HCT116 (cell line): ENCODE measurements at regions not wholly inside any gene's neighbourhood (a gene's known extent, or its start where the extent isn't known, plus 50 kb on each side); places are given as distances from the start of the nearest gene placed in this dataset.

ENCODE experiments used
- ATAC-seq: fragments of 200-7000 bp; cut with Tn5 transposase; 2 replicates; pipeline ENCODE4 v1.9.1; 2020; ENCODE audit warnings: mild to moderate bottlenecking, moderate library complexity
- BruUV-seq: library from RNA; stranded (reverse); fragments of 400-500 nt; replicated peaks from 2 replicates; lab custom pipeline; 2021; lab: Mats Ljungman, UMichigan
- CTCF ChIA-PET: fragments of 300-600 bp; sonication (Branson Sonifier 250); formaldehyde crosslinking; loops from one replicate; lab custom pipeline; 2021; ENCODE audit warnings: antibody characterized with exemption; lab: Charles Lee
- POLR2A ChIA-PET: fragments of 300-600, 350-600 bp; sonication (Branson Sonifier 250); formaldehyde crosslinking; loops from one replicate; lab custom pipeline; 2021; ENCODE audit warnings: antibody characterized with exemption; lab: Charles Lee
- RAD21 ChIA-PET, 2 experiments: fragments of 300-600 bp; sonication (Branson Sonifier 250); formaldehyde crosslinking; loops; one replicate each; lab custom pipeline; 2023; ENCODE audit warnings: low total read pairs in 2 of 2; ENCODE audit not compliant: uncharacterized antibody in 2 of 2, unreplicated experiment in 2 of 2, low non-redundant PET in 1 of 2; lab: Charles Lee
- DNase-seq: peaks from one replicate; pipeline ENCODE4 v3.0.0-alpha.2; 2010; ENCODE audit warnings: low read depth, low spot score
- H2AFZ ChIP-seq: fragments of 200-600 bp; shearing (Covaris generic), sonication (generic); 2 replicates; pipeline ENCODE4 v1.6.1; 2017; ENCODE audit warnings: low read depth, mixed run types, mixed read lengths, antibody characterized with exemption, low read length; ENCODE audit not compliant: poor library complexity, severe bottlenecking
- H3K27ac ChIP-seq: 2 replicates; pipeline ENCODE4 v1.5.1; 2012; ENCODE audit warnings: low read depth, low read length
- H3K27me3 ChIP-seq: fragments of 200-600 bp; sonication (generic); 2 replicates; pipeline ENCODE4 v1.6.1; 2016; ENCODE audit warnings: mixed run types, low read length, mixed read lengths; ENCODE audit not compliant: insufficient read depth
- H3K36me3 ChIP-seq, 2 experiments: fragments of 200-500 bp in 1 of 2; fragments of 200-600 bp in 1 of 2; sonication (Bioruptor generic) in 1 of 2; sonication (generic) in 1 of 2; 2 replicates each; pipeline versions ENCODE4 v1.5.1 to v1.6.1; 2014 to 2016; ENCODE audit warnings: low read length in 2 of 2, inconsistent platforms in 1 of 2, mixed read lengths in 1 of 2, mixed run types in 1 of 2; ENCODE audit not compliant: insufficient read depth in 2 of 2, control insufficient read depth in 1 of 2
- H3K4me1 ChIP-seq, 2 experiments: fragments of 200-600 bp in 1 of 2; sonication (generic) in 1 of 2; 2 replicates each; pipeline versions ENCODE4 v1.5.1 to v1.6.1; 2012 to 2017; ENCODE audit warnings: low read length in 2 of 2, inconsistent platforms in 1 of 2, mild to moderate bottlenecking in 1 of 2, mixed read lengths in 1 of 2, mixed run types in 1 of 2, moderate library complexity in 1 of 2; ENCODE audit not compliant: insufficient read depth in 2 of 2, control insufficient read depth in 1 of 2
- H3K4me2 ChIP-seq: fragments of 200-600 bp; sonication (generic); 2 replicates; pipeline ENCODE4 v1.6.1; 2017; ENCODE audit warnings: mixed run types, low read length, mixed read lengths
- H3K4me3 ChIP-seq, 2 experiments: fragments of 200-600 bp in 1 of 2; sonication (generic) in 1 of 2; replicated peaks in 1 of 2; 2 replicates each; pipeline ENCODE4 v1.5.1; 2011 to 2016; ENCODE audit warnings: low read length in 2 of 2, control low read depth in 1 of 2, low read depth in 1 of 2, mild to moderate bottlenecking in 1 of 2, mixed read lengths in 1 of 2, mixed run types in 1 of 2
- H3K79me2 ChIP-seq: fragments of 200-600 bp; sonication (generic); 2 replicates; pipeline ENCODE4 v1.6.1; 2017; ENCODE audit warnings: mild to moderate bottlenecking, mixed run types, low read length, moderate library complexity, mixed read lengths; ENCODE audit not compliant: insufficient read depth
- H3K9ac ChIP-seq: fragments of 200-600 bp; sonication (generic); 2 replicates; pipeline ENCODE4 v1.6.1; 2016; ENCODE audit warnings: low read length, mixed read lengths
- H3K9me2 ChIP-seq: fragments of 200-600 bp; sonication (generic), shearing (Covaris generic); 2 replicates; pipeline ENCODE4 v1.6.1; 2017; ENCODE audit warnings: mixed run types, mild to moderate bottlenecking, moderate library complexity; ENCODE audit not compliant: insufficient read depth
- H3K9me3 ChIP-seq, 2 experiments: fragments of 200-500 bp in 1 of 2; fragments of 200-600 bp in 1 of 2; sonication (Bioruptor generic) in 1 of 2; sonication (generic) in 1 of 2; 2 replicates each; pipeline ENCODE4 v1.6.1; 2014 to 2017; ENCODE audit warnings: low read length in 2 of 2, mixed read lengths in 2 of 2, inconsistent platforms in 1 of 2, low read depth in 1 of 2, mild to moderate bottlenecking in 1 of 2, mixed run types in 1 of 2, moderate library complexity in 1 of 2; ENCODE audit not compliant: control insufficient read depth in 1 of 2, insufficient read depth in 1 of 2
- H4K20me1 ChIP-seq: fragments of 200-600 bp; sonication (generic), shearing (Covaris generic); 2 replicates; pipeline ENCODE4 v1.6.1; 2017; ENCODE audit warnings: mixed run types, mild to moderate bottlenecking, moderate library complexity; ENCODE audit not compliant: insufficient read depth
- ATF3 ChIP-seq: IDR thresholded peaks from 2 replicates; pipeline ENCODE4 v1.6.1; 2012
- CBX3 ChIP-seq: IDR thresholded peaks from 2 replicates; pipeline ENCODE4 v1.6.1; 2012; ENCODE audit warnings: low read depth
- EGR1 ChIP-seq: IDR thresholded peaks from 2 replicates; pipeline ENCODE4 v1.6.1; 2012; ENCODE audit warnings: low read depth
- ELF1 ChIP-seq: IDR thresholded peaks from 2 replicates; pipeline ENCODE4 v1.6.1; 2012; ENCODE audit warnings: low read depth, borderline replicate concordance
- EZH2 ChIP-seq: fragments of 200-600 bp; sonication (generic); IDR thresholded peaks from 2 replicates; pipeline ENCODE4 v1.6.1; 2017; ENCODE audit warnings: antibody characterized with exemption, mixed run types
- JUND ChIP-seq: IDR thresholded peaks from 2 replicates; pipeline ENCODE4 v1.6.1; 2012
- POLR2A ChIP-seq: IDR thresholded peaks from 2 replicates; pipeline ENCODE4 v1.7.0; 2011; ENCODE audit warnings: borderline replicate concordance; ENCODE audit not compliant: insufficient read depth, insufficient read length; ENCODE audit errors: extremely low read depth
- POLR2AphosphoS5 ChIP-seq: IDR thresholded peaks from 2 replicates; pipeline ENCODE4 v1.6.1; 2011; ENCODE audit warnings: mild to moderate bottlenecking, low read depth, low read length, moderate library complexity
- REST ChIP-seq: IDR thresholded peaks from 2 replicates; pipeline ENCODE4 v1.6.1; 2012; ENCODE audit warnings: low read depth
- SP1 ChIP-seq: IDR thresholded peaks from 2 replicates; pipeline ENCODE4 v1.6.1; 2012; ENCODE audit warnings: low read depth
- ZBTB33 ChIP-seq: IDR thresholded peaks from 2 replicates; pipeline ENCODE4 v1.6.1; 2011; ENCODE audit warnings: mild to moderate bottlenecking, low read length, moderate library complexity; ENCODE audit not compliant: insufficient replicate concordance; ENCODE audit errors: extremely low read depth
- ZNF274 ChIP-seq: fragments of 200-500 bp; sonication (Bioruptor generic); IDR thresholded peaks from 2 replicates; pipeline ENCODE4 v1.6.1; 2014; ENCODE audit warnings: mild to moderate bottlenecking, low read depth, low read length, inconsistent platforms
- intact Hi-C: fragments of 100-400 bp; cut with micrococcal nuclease; formaldehyde crosslinking; loops from 2 replicates; pipeline ENCODE4 v1.10.0; 2022

GRCh38 chr7:156585926-156586325 lies 54.6 kb upstream of the RNF32 start:
- no peaks in the 10 kb centered on the region for H3K27me3 ChIP-seq
- DNase-seq (no peak), ATAC-seq (no peak)
- no peaks in the 10 kb centered on the region for H4K20me1 ChIP-seq
- H3K4me1 ChIP-seq: no peaks in the 10 kb centered on the region
- H3K79me2 ChIP-seq: no peaks in the 10 kb centered on the region
- no peak overlapping the region for H3K4me2 ChIP-seq
- H3K9ac ChIP-seq: no peak overlapping the region
- BruUV-seq: no TSS peak
- TF ChIP-seq EZH2 (no peak), ZNF274 (no peak), ATF3 (no peak), POLR2A (no peak), ZBTB33 (no peak), POLR2AphosphoS5 (no peak), JUND (no peak), SP1 (no peak)
- H3K9me3 ChIP-seq: no peaks in the 10 kb centered on the region
- RAD21 ChIA-PET: no interaction called here
- no peaks in the 10 kb centered on the region for H3K9me2 ChIP-seq
- CTCF ChIA-PET: no interaction called here
- no peaks in the 10 kb centered on the region for H3K36me3 ChIP-seq
- intact Hi-C loops: no loop called here
- POLR2A ChIA-PET: no interaction called here
- no peak overlapping the region for H3K4me3 ChIP-seq
- H3K27ac ChIP-seq: no peak overlapping the region
- no peak overlapping the region for H2AFZ ChIP-seq

- no peaks in the 10 kb centered on the region for H3K9me3 ChIP-seq
- DNase-seq (no peak), ATAC-seq (no peak)
- ChIA-PET POLR2A (no interaction called here), CTCF (no interaction called here)
- H3K27ac ChIP-seq: no peak overlapping the region
- H3K27me3 ChIP-seq: no peaks in the 10 kb centered on the region
- no peak overlapping the region for H3K9ac ChIP-seq
- H3K4me2 ChIP-seq: no peak overlapping the region
- no TSS peak for BruUV-seq
- no peaks in the 10 kb centered on the region for H3K79me2 ChIP-seq
- no peak overlapping the region for H2AFZ ChIP-seq
- no peaks in the 10 kb centered on the region for H3K36me3 ChIP-seq
- H3K4me3 ChIP-seq: no peak overlapping the region
- intact Hi-C loops: no loop called here
- no peaks in the 10 kb centered on the region for H4K20me1 ChIP-seq
- no peak for TF ChIP-seq EGR1
- TF ChIP-seq ELF1: no peak
- no peak for TF ChIP-seq REST
- no peak for TF ChIP-seq CBX3
- TF ChIP-seq, all 23 proteins: peak for 0
- RAD21 ChIA-PET: no interaction called here
- Histone ChIP-seq H3K9me2 (no peaks in the 10 kb centered on the region), H3K4me1 (no peaks in the 10 kb centered on the region)
These were observed 55.4 kb upstream of the RNF32 start for GRCh38 chr7:156585025-156585648.
